Spleen (tissue), 11 donors: ENCODE measurements at regions not wholly inside any gene's neighbourhood (a gene's known extent, or its start where the extent isn't known, plus 50 kb on each side); places are given as distances from the start of the nearest gene placed in this dataset.

Experiments
- DNase-seq: peaks from one replicate; pipeline ENCODE4 v3.0.0-alpha.2; 2020
- H3K27ac ChIP-seq, 8 donors: fragments of 200-600 bp; sonication (generic) in 7 of 8; 1 replicate in 4 of 8; 2 replicates in 4 of 8; pipeline versions ENCODE4 v1.5.0 to v1.8.0; 2016 to 2021; ENCODE audit warnings: inconsistent platforms in 4 of 8, mild to moderate bottlenecking in 4 of 8, moderate library complexity in 1 of 8
- H3K27me3 ChIP-seq, 7 donors: fragments of 200-600 bp; sonication (generic) in 6 of 7; replicated peaks in 1 of 7; 1 replicate in 4 of 7; 2 replicates in 3 of 7; pipeline versions ENCODE4 v1.5.0 to v1.8.0; 2016 to 2021; ENCODE audit warnings: inconsistent platforms in 3 of 7, mild to moderate bottlenecking in 1 of 7
- H3K36me3 ChIP-seq, 6 donors: fragments of 200-600 bp; sonication (generic) in 5 of 6; 1 replicate in 4 of 6; 2 replicates in 2 of 6; pipeline versions ENCODE4 v1.5.0 to v1.8.0; 2016 to 2021; ENCODE audit warnings: inconsistent platforms in 2 of 6
- H3K4me1 ChIP-seq, 6 donors: fragments of 200-600 bp; sonication (generic) in 5 of 6; 1 replicate in 3 of 6; 2 replicates in 3 of 6; pipeline versions ENCODE4 v1.5.0 to v1.8.0; 2016 to 2021; ENCODE audit warnings: inconsistent platforms in 3 of 6
- H3K4me3 ChIP-seq, 8 donors: fragments of 200-600 bp; sonication (generic) in 7 of 8; 1 replicate in 4 of 8; 2 replicates in 4 of 8; pipeline versions ENCODE4 v1.5.0 to v1.8.0; 2016 to 2021; ENCODE audit warnings: inconsistent platforms in 4 of 8, mild to moderate bottlenecking in 4 of 8, moderate library complexity in 2 of 8
- H3K9me3 ChIP-seq, 8 donors: fragments of 200-600 bp; sonication (generic) in 7 of 8; 1 replicate in 4 of 8; 2 replicates in 4 of 8; pipeline versions ENCODE4 v1.5.0 to v1.8.0; 2016 to 2021; ENCODE audit warnings: inconsistent platforms in 4 of 8
- CTCF ChIP-seq, 11 experiments: fragments of 200-600 bp in 7 of 11; fragments of 450-650 bp in 4 of 11; sonication (generic) in 4 of 11; IDR thresholded peaks in 8 of 11; conservative IDR thresholded peaks in 3 of 11; 1 replicate in 7 of 11; 2 replicates in 4 of 11; pipeline versions ENCODE4 v1.4.0 to v1.8.0; 2016 to 2021; ENCODE audit warnings: antibody characterized with exemption in 11 of 11, inconsistent platforms in 4 of 11, mild to moderate bottlenecking in 1 of 11
- POLR2A ChIP-seq, 3 donors: fragments of 450-650 bp; IDR thresholded peaks; one replicate each; pipeline ENCODE4 v1.5.1; 2017; ENCODE audit warnings: antibody characterized with exemption in 3 of 3, mild to moderate bottlenecking in 1 of 3
- POLR2AphosphoS5 ChIP-seq, 3 donors: sonication (generic); formaldehyde crosslinking; IDR thresholded peaks; one replicate each; pipeline ENCODE4 v1.5.1; 2017; ENCODE audit warnings: antibody characterized with exemption in 3 of 3
- WGBS, 5 donors: extraction: QIAGEN DNeasy Blood & Tissue Kit in 3 of 5; methylation state at CpG; one replicate each; pipeline versions ENCODE4 v1.1.5 to v1.1.7; 2013 to 2018; 5-methylcytosine and 5-hydroxymethylcytosine counted together
- intact Hi-C: fragments of 100-400 bp; cut with DNase I; formaldehyde crosslinking; loops from one replicate; pipeline ENCODE4 v1.15.0; 2023; ENCODE audit warnings: low total_unique reads
- donor health status: healthy with polysubstance abuse.
- donor health status: DM: no; HTN: no; CAD: no; lungs with moderate emphysema.
- donor health status: DM: no; HTN: no; CAD: no.
- donor health status: Bipolar disorder and iron deficiency.
- donor health status: healthy.
- donor health status: DM: no; HTN: no; CAD: no.
- donor health status: DM: yes; HTN: yes; CAD: no.

DNA sequence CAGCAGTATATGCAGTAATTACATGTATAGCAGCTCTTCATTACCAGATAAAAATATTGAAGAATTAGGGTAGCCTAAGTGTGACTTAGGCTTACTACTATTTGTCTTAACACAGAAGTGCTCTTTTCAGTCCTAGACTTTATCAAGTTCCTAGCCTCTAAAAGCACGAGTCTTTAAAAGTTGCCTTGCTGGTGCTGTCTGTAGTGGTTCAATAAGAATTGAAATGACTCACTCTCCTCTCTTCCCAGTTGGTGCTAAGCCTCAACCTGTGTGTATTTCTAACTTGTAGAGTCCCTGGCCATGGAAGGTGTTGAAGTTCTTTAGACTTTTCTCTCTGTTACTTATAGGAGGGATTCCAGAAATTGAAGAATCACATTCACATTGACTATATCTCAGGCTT lies 395.4 kb upstream of the THRB start:
- no peaks in the 10 kb centered on the region for H3K9me3 ChIP-seq
- 61 to 92% (median 81%) methylated on average over 1 of the region's 1 CpG for WGBS, 5 donors
- no peak overlapping the region for H3K27ac ChIP-seq
- intact Hi-C loops, result no loop called here
- H3K4me3 ChIP-seq, result no peak overlapping the region
- H3K36me3 ChIP-seq, result no peaks in the 10 kb centered on the region
- no peak for DNase-seq
- no peaks in the 10 kb centered on the region for H3K27me3 ChIP-seq
- no peaks in the 10 kb centered on the region for H3K4me1 ChIP-seq
- TF ChIP-seq POLR2AphosphoS5 (IDR thresholded peaks at IDR 0.05) (no peak), CTCF (IDR thresholded peaks at IDR 0.05 in 8 of 11, conservative IDR thresholded peaks at IDR 0.05 in 3 of 11) (no peak), POLR2A (IDR thresholded peaks at IDR 0.05) (no peak)

DNA sequence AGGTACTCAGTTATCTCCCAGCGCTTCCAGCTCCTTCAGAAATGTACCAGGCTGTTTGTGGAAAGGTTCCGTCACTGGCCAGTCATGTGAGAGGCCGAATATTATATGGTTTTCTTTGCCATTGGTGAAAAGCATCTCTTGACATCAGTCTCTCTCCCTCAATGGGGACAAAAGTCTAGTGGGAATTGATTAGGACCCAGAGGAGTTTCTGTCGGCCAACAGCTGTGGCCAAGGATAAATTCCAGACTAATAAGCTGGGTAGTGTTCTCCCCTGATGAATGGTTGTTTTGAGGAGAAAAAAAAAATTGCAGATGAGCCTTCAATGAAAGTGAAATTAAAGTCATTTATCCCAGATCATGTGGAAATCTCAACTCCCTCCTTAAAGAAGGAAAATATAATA lies 404.7 kb upstream of the THRB start:
- 76 to 88% (median 81%) methylated on average over 3 to 4 of the region's 4 CpGs for whole genome bisulfite sequencing, 5 donors
- TF ChIP-seq CTCF (IDR thresholded peaks at IDR 0.05 in 8 of 11, conservative IDR thresholded peaks at IDR 0.05 in 3 of 11), result no peak
- TF ChIP-seq POLR2A (IDR thresholded peaks at IDR 0.05), result no peak
- no peak for TF ChIP-seq POLR2AphosphoS5 (IDR thresholded peaks at IDR 0.05)

GRCh38 chr3:24899901-24900603 lies 405.4 kb upstream of the THRB start:
- no peak overlapping the region for H3K27ac ChIP-seq
- WGBS, 5 donors, result 69 to 86% (median 73%) methylated on average over 4 of the region's 4 CpGs
- no peak for TF ChIP-seq POLR2A (IDR thresholded peaks at IDR 0.05)
- no peak for TF ChIP-seq POLR2AphosphoS5 (IDR thresholded peaks at IDR 0.05)
- no peak for TF ChIP-seq CTCF (IDR thresholded peaks at IDR 0.05 in 8 of 11, conservative IDR thresholded peaks at IDR 0.05 in 3 of 11)
- intact Hi-C loops, result no loop called here
- no peaks in the 10 kb centered on the region for H3K4me1 ChIP-seq
- DNase-seq, result no peak
- no peak overlapping the region for H3K4me3 ChIP-seq
- H3K36me3 ChIP-seq, result no peaks in the 10 kb centered on the region
- H3K27me3 ChIP-seq, result no peaks in the 10 kb centered on the region
- peaks cover 0 to 8% (median 0%) of the 10 kb centered on the region in 8 donors for H3K9me3 ChIP-seq

More for the DNA sequence above, 404.7 kb upstream of the THRB start:
- H3K27me3 ChIP-seq, result no peaks in the 10 kb centered on the region
- H3K4me3 ChIP-seq, result no peak overlapping the region
- H3K27ac ChIP-seq, result no peak overlapping the region
- intact Hi-C loops, result no loop called here
- H3K9me3 ChIP-seq, result peaks cover 0 to under 1% (median 0%) of the 10 kb centered on the region in 8 donors
- no peak for DNase-seq
- H3K4me1 ChIP-seq, result no peaks in the 10 kb centered on the region
- H3K36me3 ChIP-seq, result no peaks in the 10 kb centered on the region

- TF ChIP-seq POLR2AphosphoS5 (IDR thresholded peaks at IDR 0.05), result no peak
- TF ChIP-seq CTCF (IDR thresholded peaks at IDR 0.05 in 8 of 11, conservative IDR thresholded peaks at IDR 0.05 in 3 of 11), result no peak
- no peak for TF ChIP-seq POLR2A (IDR thresholded peaks at IDR 0.05)
- intact Hi-C loops, result no loop called here
- Histone ChIP-seq H3K4me1 (no peaks in the 10 kb centered on the region), H3K27ac (no peak overlapping the region), H3K9me3 (peaks cover 0 to 8% (median 0%) of the 10 kb centered on the region in 8 donors), H3K36me3 (no peaks in the 10 kb centered on the region), H3K27me3 (no peaks in the 10 kb centered on the region), H3K4me3 (no peak overlapping the region)
- DNase-seq, result no peak
- WGBS, 5 donors, result 83 to 97% (median 93%) methylated on average over 1 of the region's 1 CpG
These were observed 410.6 kb upstream of the THRB start for GRCh38 chr3:24905266-24905665.
